Neural cell (in vitro differentiated cells): ENCODE measurements at regions not wholly inside any gene's neighbourhood (a gene's known extent, or its start where the extent isn't known, plus 50 kb on each side); places are given as distances from the start of the nearest gene placed in this dataset.

Experiments used
- EP300 ChIP-seq: fragments of 450-650 bp; conservative IDR thresholded peaks from 2 replicates; pipeline ENCODE4 v1.6.1; 2014; ENCODE audit warnings: antibody characterized with exemption, mild to moderate bottlenecking, moderate library complexity; ENCODE audit not compliant: poor library complexity, severe bottlenecking
- EZH2 ChIP-seq: fragments of 200-600, 300-800 bp; shearing (Covaris generic), sonication (generic); IDR thresholded peaks from 2 replicates; pipeline ENCODE4 v1.6.1; 2014; ENCODE audit warnings: antibody characterized with exemption, low read length, borderline replicate concordance, mild to moderate bottlenecking; ENCODE audit not compliant: insufficient read depth, poor library complexity, severe bottlenecking
- MXI1 ChIP-seq: fragments of 450-650 bp; conservative IDR thresholded peaks from 2 replicates; pipeline ENCODE4 v1.6.1; 2014; ENCODE audit warnings: antibody characterized with exemption, mild to moderate bottlenecking; ENCODE audit not compliant: poor library complexity, severe bottlenecking
- POLR2AphosphoS5 ChIP-seq: IDR thresholded peaks from 2 replicates; pipeline ENCODE4 v1.6.1; 2012
- RAD21 ChIP-seq: fragments of 450-650 bp; conservative IDR thresholded peaks from 2 replicates; pipeline ENCODE4 v1.6.1; 2014; ENCODE audit warnings: antibody characterized with exemption, mild to moderate bottlenecking, moderate library complexity
- SMC3 ChIP-seq: fragments of 450-650 bp; conservative IDR thresholded peaks from 2 replicates; pipeline ENCODE4 v1.6.1; 2014; ENCODE audit warnings: antibody characterized with exemption, mild to moderate bottlenecking, moderate library complexity; ENCODE audit not compliant: poor library complexity
- TAF1 ChIP-seq: IDR thresholded peaks from 2 replicates; pipeline ENCODE4 v1.6.1; 2012; ENCODE audit warnings: low read depth
- TF ChIP-seq, protein P1 (sequence below): fragments of 450-650 bp; IDR thresholded peaks from 2 replicates; pipeline ENCODE4 v1.5.1; 2014; ENCODE audit warnings: antibody characterized with exemption, mild to moderate bottlenecking, moderate library complexity; ENCODE audit not compliant: poor library complexity, severe bottlenecking
- TF ChIP-seq, protein P2 (sequence below): IDR thresholded peaks from 2 replicates; pipeline ENCODE4 v1.6.1; 2012; ENCODE audit warnings: borderline replicate concordance

DNA sequence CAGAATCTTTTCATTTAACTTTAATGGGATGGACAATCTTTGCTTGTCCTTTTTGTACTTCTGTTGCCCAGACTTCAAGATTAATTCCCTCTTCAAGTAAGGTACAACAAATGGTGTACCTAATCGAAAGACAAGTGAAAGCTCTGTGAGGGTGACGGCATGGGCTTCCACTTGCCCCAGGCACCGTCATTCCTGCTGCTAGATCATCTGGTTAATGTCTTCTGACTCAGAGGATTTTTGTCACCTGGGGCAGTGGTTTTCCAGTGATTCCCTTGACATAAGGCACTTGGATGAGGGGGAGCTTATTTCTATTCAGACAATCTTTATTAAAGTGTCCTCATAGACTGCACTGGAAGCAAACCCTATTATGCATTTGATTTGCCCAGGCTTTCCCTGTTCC is 977.0 kb upstream of the AMELY start:
- TF ChIP-seq, protein P1, sequence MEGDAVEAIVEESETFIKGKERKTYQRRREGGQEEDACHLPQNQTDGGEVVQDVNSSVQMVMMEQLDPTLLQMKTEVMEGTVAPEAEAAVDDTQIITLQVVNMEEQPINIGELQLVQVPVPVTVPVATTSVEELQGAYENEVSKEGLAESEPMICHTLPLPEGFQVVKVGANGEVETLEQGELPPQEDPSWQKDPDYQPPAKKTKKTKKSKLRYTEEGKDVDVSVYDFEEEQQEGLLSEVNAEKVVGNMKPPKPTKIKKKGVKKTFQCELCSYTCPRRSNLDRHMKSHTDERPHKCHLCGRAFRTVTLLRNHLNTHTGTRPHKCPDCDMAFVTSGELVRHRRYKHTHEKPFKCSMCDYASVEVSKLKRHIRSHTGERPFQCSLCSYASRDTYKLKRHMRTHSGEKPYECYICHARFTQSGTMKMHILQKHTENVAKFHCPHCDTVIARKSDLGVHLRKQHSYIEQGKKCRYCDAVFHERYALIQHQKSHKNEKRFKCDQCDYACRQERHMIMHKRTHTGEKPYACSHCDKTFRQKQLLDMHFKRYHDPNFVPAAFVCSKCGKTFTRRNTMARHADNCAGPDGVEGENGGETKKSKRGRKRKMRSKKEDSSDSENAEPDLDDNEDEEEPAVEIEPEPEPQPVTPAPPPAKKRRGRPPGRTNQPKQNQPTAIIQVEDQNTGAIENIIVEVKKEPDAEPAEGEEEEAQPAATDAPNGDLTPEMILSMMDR = no peak
- TF ChIP-seq POLR2AphosphoS5 (no peak), EZH2 (no peak), TAF1 (no peak), MXI1 (no peak), SMC3 (no peak), RAD21 (no peak), EP300 (no peak)
- TF ChIP-seq, protein P2, sequence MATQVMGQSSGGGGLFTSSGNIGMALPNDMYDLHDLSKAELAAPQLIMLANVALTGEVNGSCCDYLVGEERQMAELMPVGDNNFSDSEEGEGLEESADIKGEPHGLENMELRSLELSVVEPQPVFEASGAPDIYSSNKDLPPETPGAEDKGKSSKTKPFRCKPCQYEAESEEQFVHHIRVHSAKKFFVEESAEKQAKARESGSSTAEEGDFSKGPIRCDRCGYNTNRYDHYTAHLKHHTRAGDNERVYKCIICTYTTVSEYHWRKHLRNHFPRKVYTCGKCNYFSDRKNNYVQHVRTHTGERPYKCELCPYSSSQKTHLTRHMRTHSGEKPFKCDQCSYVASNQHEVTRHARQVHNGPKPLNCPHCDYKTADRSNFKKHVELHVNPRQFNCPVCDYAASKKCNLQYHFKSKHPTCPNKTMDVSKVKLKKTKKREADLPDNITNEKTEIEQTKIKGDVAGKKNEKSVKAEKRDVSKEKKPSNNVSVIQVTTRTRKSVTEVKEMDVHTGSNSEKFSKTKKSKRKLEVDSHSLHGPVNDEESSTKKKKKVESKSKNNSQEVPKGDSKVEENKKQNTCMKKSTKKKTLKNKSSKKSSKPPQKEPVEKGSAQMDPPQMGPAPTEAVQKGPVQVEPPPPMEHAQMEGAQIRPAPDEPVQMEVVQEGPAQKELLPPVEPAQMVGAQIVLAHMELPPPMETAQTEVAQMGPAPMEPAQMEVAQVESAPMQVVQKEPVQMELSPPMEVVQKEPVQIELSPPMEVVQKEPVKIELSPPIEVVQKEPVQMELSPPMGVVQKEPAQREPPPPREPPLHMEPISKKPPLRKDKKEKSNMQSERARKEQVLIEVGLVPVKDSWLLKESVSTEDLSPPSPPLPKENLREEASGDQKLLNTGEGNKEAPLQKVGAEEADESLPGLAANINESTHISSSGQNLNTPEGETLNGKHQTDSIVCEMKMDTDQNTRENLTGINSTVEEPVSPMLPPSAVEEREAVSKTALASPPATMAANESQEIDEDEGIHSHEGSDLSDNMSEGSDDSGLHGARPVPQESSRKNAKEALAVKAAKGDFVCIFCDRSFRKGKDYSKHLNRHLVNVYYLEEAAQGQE = no peak
